KMS-11 (cell line): ENCODE measurements at regions not wholly inside any gene's neighbourhood (a gene's known extent, or its start where the extent isn't known, plus 50 kb on each side); places are given as distances from the start of the nearest gene placed in this dataset.

Experiments
- H2AFZ ChIP-seq: fragments of 200-600 bp; sonication (generic); 2 replicates; pipeline ENCODE4 v1.6.1; 2016; ENCODE audit warnings: antibody characterized with exemption, mixed run types, low read depth
- H3K27ac ChIP-seq: fragments of 200-600 bp; sonication (generic); 2 replicates; pipeline ENCODE4 v1.6.1; 2016; ENCODE audit warnings: mild to moderate bottlenecking, mixed run types
- H3K27me3 ChIP-seq: fragments of 200-600 bp; sonication (generic); 2 replicates; pipeline ENCODE4 v1.6.1; 2017; ENCODE audit warnings: mild to moderate bottlenecking, low read depth, mixed run types, moderate library complexity; ENCODE audit not compliant: insufficient read depth
- H3K36me3 ChIP-seq: fragments of 200-600 bp; sonication (generic); 2 replicates; pipeline ENCODE4 v1.6.1; 2017; ENCODE audit warnings: mild to moderate bottlenecking, mixed run types; ENCODE audit not compliant: insufficient read depth
- H3K4me1 ChIP-seq: fragments of 200-600 bp; sonication (generic); 2 replicates; pipeline ENCODE4 v1.6.1; 2016; ENCODE audit warnings: mild to moderate bottlenecking, low read depth, mixed run types; ENCODE audit not compliant: poor library complexity, severe bottlenecking
- H3K4me2 ChIP-seq: fragments of 200-600 bp; sonication (generic); 2 replicates; pipeline ENCODE4 v1.7.0; 2016; ENCODE audit warnings: mild to moderate bottlenecking, mixed run types
- H3K4me3 ChIP-seq: fragments of 200-600 bp; sonication (generic); IDR thresholded peaks from 2 replicates; pipeline ENCODE4 v1.6.1; 2017; ENCODE audit warnings: low read depth, low read length, mixed read lengths; ENCODE audit not compliant: insufficient read depth
- H3K79me2 ChIP-seq: fragments of 200-600 bp; sonication (generic); 2 replicates; pipeline ENCODE4 v1.6.1; 2016; ENCODE audit warnings: low read depth, mixed run types; ENCODE audit not compliant: insufficient read depth
- H3K9ac ChIP-seq: fragments of 200-600 bp; sonication (generic); 2 replicates; pipeline ENCODE4 v1.6.1; 2016; ENCODE audit warnings: mild to moderate bottlenecking, mixed run types
- H4K20me1 ChIP-seq: fragments of 200-600 bp; sonication (generic); 2 replicates; pipeline ENCODE4 v1.6.1; 2016; ENCODE audit warnings: mild to moderate bottlenecking, mixed run types; ENCODE audit not compliant: insufficient read depth
- TF ChIP-seq, protein P1 (sequence below): fragments of 200-600 bp; sonication (generic); conservative IDR thresholded peaks from 2 replicates; pipeline ENCODE4 v1.6.1; 2017; ENCODE audit warnings: low read depth, mild to moderate bottlenecking, antibody characterized with exemption, low read length, moderate library complexity, mixed read lengths

- Histone ChIP-seq H2AFZ (no peak overlapping the region), H3K36me3 (no peaks in the 10 kb centered on the region), H3K4me3 (no peak overlapping the region), H3K27ac (no peak overlapping the region), H3K79me2 (no peaks in the 10 kb centered on the region), H3K4me1 (no peaks in the 10 kb centered on the region), H3K9ac (no peak overlapping the region), H3K27me3 (no peaks in the 10 kb centered on the region), H3K4me2 (no peak overlapping the region), H4K20me1 (no peaks in the 10 kb centered on the region)
- TF ChIP-seq, protein P1, sequence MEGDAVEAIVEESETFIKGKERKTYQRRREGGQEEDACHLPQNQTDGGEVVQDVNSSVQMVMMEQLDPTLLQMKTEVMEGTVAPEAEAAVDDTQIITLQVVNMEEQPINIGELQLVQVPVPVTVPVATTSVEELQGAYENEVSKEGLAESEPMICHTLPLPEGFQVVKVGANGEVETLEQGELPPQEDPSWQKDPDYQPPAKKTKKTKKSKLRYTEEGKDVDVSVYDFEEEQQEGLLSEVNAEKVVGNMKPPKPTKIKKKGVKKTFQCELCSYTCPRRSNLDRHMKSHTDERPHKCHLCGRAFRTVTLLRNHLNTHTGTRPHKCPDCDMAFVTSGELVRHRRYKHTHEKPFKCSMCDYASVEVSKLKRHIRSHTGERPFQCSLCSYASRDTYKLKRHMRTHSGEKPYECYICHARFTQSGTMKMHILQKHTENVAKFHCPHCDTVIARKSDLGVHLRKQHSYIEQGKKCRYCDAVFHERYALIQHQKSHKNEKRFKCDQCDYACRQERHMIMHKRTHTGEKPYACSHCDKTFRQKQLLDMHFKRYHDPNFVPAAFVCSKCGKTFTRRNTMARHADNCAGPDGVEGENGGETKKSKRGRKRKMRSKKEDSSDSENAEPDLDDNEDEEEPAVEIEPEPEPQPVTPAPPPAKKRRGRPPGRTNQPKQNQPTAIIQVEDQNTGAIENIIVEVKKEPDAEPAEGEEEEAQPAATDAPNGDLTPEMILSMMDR = no peak
Measured at GRCh38 chr2:33891616-33892015, 292.5 kb upstream of the FAM98A start.

GRCh38 chr2:33890686-33891085 lies 291.6 kb upstream of the FAM98A start:
- Histone ChIP-seq H3K27me3 (no peaks in the 10 kb centered on the region), H2AFZ (no peak overlapping the region), H3K9ac (no peak overlapping the region), H3K4me2 (no peak overlapping the region), H4K20me1 (no peaks in the 10 kb centered on the region), H3K79me2 (no peaks in the 10 kb centered on the region), H3K4me3 (no peak overlapping the region), H3K27ac (no peak overlapping the region), H3K4me1 (no peaks in the 10 kb centered on the region), H3K36me3 (no peaks in the 10 kb centered on the region)
- TF ChIP-seq, protein P1 = no peak

DNA sequence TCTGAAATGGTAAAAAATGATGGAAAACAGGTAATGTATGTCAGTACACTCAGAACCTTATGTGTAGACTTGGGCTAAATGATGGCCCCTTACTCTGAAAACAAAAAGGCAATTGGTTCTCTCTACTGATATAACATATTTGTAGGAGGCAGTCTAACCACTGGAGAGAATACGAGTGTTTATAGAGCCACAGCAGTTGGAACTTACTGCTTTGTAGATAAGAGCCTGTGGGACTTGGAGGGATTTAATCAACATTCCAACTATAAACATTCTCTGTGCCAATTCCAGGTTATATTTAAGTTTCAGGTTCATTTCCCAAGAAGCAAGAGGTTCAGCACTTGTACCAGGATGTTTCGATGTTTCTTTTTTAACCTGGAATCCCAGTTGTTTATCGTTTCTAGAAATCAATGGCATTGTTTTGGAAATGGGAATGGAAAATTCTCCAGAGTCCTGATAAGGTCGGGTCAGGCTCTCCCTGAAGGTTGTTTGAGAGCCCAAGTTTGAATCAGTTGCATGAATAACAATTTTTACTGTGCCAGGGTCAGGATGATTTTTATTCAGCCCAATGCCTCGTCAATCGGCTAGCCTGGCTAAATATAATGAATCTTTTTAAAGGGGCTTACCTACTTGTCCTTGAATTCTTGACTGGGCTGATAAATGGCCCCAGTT lies 278.4 kb upstream of the FAM98A start:
- Histone ChIP-seq H3K27me3 (no peaks in the 10 kb centered on the region), H4K20me1 (no peaks in the 10 kb centered on the region), H3K4me2 (no peak overlapping the region), H3K27ac (no peak overlapping the region), H3K36me3 (no peaks in the 10 kb centered on the region), H2AFZ (no peak overlapping the region), H3K79me2 (no peaks in the 10 kb centered on the region), H3K4me1 (no peaks in the 10 kb centered on the region), H3K9ac (no peak overlapping the region), H3K4me3 (no peak overlapping the region)
- TF ChIP-seq, protein P1 = no peak

DNA sequence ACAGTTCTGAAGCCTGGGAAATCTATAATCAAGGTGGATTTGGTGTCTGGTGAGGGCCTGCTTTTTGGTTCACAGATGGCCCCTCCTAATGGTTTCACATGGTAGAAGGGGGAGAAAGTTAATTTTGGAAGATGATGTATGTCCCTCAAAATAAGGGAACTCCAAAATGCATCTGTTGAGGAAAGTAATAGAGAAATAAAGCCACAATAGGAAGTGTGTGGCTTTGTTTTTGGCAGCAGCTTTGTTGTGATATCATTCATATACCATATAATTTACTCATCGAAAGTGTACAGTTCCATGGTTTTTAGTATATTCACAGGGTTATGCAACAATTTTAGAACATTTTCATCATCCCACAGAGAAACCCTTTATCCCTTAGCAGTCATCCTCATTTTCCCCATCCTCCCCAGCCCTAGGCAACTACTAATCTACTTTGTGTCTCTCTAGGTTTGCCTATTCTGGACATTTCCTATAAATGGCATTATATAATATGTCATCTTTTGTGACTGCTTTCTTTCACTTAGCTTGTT lies 274.0 kb upstream of the FAM98A start:
- Histone ChIP-seq H3K4me1 (no peaks in the 10 kb centered on the region), H3K4me2 (no peak overlapping the region), H3K36me3 (no peaks in the 10 kb centered on the region), H3K9ac (no peak overlapping the region), H3K79me2 (no peaks in the 10 kb centered on the region), H3K27me3 (no peaks in the 10 kb centered on the region), H3K4me3 (no peak overlapping the region), H2AFZ (no peak overlapping the region), H4K20me1 (no peaks in the 10 kb centered on the region), H3K27ac (no peak overlapping the region)
- TF ChIP-seq, protein P1 = no peak
